ACC112 (cell line): ENCODE measurements at regions not wholly inside any gene's neighbourhood (a gene's known extent, or its start where the extent isn't known, plus 50 kb on each side); places are given as distances from the start of the nearest gene placed in this dataset.
"Not testable (repeated sequence)": the region's sequence is repeated elsewhere in the genome, so short reads cannot be mapped to it uniquely, and the experiment has no call there.

Source experiments
- H2AFZ ChIP-seq: fragments of 200-600 bp; sonication (generic); one replicate; pipeline ENCODE4 v1.6.0; 2017; ENCODE audit warnings: antibody characterized with exemption, low read length; ENCODE audit not compliant: unreplicated experiment
- H3K27ac ChIP-seq: fragments of 200-600 bp; sonication (generic); 2 replicates; pipeline ENCODE4 v1.5.1; 2014; ENCODE audit warnings: low read depth, mild to moderate bottlenecking, antibody characterized with exemption, low read length, moderate library complexity
- H3K27me3 ChIP-seq: fragments of 200-600 bp; sonication (generic); 2 replicates; pipeline ENCODE4 v1.6.1; 2014; ENCODE audit warnings: mild to moderate bottlenecking, antibody characterized with exemption, low read length, moderate library complexity, mixed read lengths; ENCODE audit not compliant: insufficient read depth
- H3K36me3 ChIP-seq: fragments of 200-600 bp; sonication (generic); 2 replicates; pipeline ENCODE4 v1.6.1; 2016; ENCODE audit warnings: mild to moderate bottlenecking, antibody characterized with exemption, low read length, moderate library complexity, mixed read lengths; ENCODE audit not compliant: insufficient read depth
- H3K4me1 ChIP-seq: fragments of 200-600 bp; sonication (generic); one replicate; pipeline ENCODE4 v1.6.1; 2016; ENCODE audit warnings: low read length, mixed read lengths; ENCODE audit not compliant: insufficient read depth, unreplicated experiment, control insufficient read depth
- H3K4me3 ChIP-seq: fragments of 200-600 bp; sonication (generic); 2 replicates; pipeline ENCODE4 v1.5.1; 2014; ENCODE audit warnings: mild to moderate bottlenecking, low read depth, low read length
- H3K79me2 ChIP-seq: fragments of 200-600 bp; sonication (generic); one replicate; pipeline ENCODE4 v1.6.0; 2016; ENCODE audit warnings: low read length; ENCODE audit not compliant: control insufficient read depth, unreplicated experiment, insufficient read depth

DNA sequence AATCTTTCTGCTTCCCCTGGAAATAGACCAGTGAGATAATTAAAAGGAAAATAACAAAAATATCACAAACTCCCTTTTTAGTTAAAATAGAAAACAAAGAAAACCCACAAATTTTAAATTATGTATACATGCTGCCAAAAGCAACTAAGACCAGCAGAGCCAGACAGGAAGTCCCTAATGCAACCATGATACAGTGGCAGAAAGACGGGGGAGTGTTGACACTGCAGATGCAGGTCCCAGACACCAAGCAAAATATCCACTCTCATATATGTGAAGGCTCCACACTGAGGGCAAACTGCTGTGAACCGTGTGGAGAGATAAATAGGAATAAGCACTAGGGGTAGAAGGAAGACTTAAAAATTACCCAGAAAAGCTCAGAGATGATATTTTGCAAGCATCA lies 401.0 kb downstream of the BTG1 start:
- Histone ChIP-seq H3K27ac (no peak overlapping the region), H2AFZ (peak overlapping the region; percentile 2), H3K4me1 (no peaks in the 10 kb centered on the region), H3K27me3 (no peaks in the 10 kb centered on the region), H3K79me2 (no peaks in the 10 kb centered on the region), H3K36me3 (no peaks in the 10 kb centered on the region), H3K4me3 (no peak overlapping the region)

DNA sequence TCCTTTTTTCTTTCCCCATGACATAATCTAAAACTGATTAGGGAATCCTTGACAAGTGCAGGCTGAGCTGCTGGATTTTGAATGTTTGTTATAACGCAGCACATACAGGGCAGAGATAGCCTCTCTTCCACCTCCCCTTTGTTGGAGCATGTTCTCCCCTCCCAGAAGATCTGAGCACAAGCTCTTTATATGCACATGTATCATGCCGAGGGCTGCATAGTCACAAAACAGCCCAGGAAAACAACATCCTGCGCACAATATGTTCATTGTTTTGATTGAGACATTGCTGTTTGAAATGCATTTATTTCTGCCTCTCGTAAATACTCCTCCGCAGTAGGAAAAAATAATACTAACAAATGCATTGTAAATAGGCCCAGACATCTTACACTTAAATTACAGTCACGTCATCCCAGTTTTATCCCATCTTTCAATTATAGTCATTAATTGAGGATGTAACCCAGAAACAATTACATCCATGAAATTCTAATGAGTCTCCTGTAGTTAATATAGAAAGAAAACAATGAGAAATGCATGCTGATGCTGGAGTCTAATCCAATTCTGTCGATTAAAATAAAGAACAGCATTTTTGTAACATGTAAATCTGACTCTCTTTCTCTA lies 401.8 kb downstream of the BTG1 start:
- Histone ChIP-seq H3K4me3 (no peak overlapping the region), H3K4me1 (no peaks in the 10 kb centered on the region), H3K36me3 (no peaks in the 10 kb centered on the region), H3K27ac (no peak overlapping the region), H3K27me3 (no peaks in the 10 kb centered on the region), H3K79me2 (no peaks in the 10 kb centered on the region), H2AFZ (no peak overlapping the region)

DNA sequence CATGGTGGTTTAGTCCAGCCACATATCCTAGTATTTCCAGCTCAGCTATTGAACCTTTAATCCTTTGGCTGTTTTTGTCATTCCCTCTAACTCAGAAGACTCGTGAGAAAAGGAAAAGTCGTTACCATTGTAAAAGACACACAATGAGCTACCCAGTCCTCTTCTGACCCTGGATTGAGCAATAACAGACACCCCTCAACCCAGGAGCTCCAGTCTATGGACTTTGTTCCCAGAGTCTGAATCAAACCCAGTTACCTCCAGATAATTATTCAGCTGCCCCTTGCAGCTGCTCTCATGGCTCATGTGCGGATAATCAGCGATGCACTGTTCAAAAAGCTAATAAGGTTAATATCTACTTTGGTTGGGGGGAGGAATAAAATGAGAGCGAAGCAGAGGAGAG lies 402.4 kb downstream of the BTG1 start:
- Histone ChIP-seq H3K27me3 (no peaks in the 10 kb centered on the region), H3K36me3 (no peaks in the 10 kb centered on the region), H3K4me1 (no peaks in the 10 kb centered on the region), H2AFZ (no peak overlapping the region), H3K4me3 (no peak overlapping the region), H3K27ac (no peak overlapping the region), H3K79me2 (no peaks in the 10 kb centered on the region)

DNA sequence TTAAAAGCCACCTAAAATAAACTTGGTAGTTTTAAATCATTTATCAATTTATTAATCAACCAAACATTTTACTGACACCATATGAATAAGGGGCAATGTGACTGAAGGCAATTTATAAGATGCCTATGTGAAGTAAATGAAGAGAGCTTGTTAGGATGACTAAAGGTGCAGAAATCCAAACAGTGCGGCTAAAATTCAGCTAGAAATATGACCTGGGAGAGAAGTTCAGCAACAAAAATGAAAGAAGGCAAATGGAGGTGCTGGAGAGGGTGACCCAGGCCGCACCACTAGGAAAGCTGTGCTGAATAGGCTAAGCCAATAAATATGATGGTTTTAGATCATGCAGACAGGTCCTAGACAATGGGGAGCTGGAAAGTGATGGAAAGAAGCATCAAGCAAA lies 403.7 kb downstream of the BTG1 start:
- H3K4me1 ChIP-seq: no peaks in the 10 kb centered on the region
- no peak overlapping the region for H3K27ac ChIP-seq
- H3K79me2 ChIP-seq: no peaks in the 10 kb centered on the region
- H3K36me3 ChIP-seq: no peaks in the 10 kb centered on the region
- H3K4me3 ChIP-seq: no peak overlapping the region
- H3K27me3 ChIP-seq: no peaks in the 10 kb centered on the region
- no peak overlapping the region for H2AFZ ChIP-seq

DNA sequence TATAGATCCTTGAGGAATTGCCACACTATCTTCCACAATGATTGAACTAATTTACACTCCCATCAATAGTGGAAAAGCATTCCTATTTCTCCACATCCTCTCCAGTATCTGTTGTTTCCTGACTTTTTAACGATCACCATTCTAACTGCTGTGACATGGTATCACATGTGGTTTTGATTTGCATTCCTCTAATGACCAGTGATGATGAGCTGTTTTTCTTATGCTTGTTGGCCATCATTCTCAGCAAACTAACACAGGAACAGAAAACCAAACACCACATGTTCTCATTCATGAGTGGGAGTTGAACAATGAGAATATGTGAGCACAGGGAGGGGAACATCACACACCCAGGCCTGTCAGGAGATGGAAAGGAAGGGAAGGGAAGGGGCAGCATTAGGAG lies 411.8 kb downstream of the BTG1 start:
- not testable (repeated sequence) for H3K27ac ChIP-seq, H3K27me3 ChIP-seq, H3K4me3 ChIP-seq, H3K4me1 ChIP-seq, H3K79me2 ChIP-seq, H3K36me3 ChIP-seq, H2AFZ ChIP-seq

DNA sequence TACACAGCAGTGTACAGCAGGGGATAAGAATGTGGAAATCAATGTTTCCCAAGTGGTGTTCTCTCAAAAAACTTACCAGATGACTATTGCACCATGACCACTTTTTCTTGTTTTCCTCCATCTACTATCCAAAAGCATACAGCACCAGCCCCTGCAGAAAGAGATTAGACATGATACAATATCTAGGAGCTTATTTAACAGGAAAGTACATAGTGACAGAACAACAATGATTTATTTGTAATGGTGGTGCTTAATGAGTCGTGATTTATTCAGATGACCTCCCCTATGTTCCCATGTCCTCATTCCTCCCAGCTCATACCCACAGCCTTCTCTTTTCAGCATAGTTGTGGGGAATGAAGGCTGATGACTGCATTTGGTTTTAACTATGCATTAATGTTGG lies 413.6 kb downstream of the BTG1 start:
- Histone ChIP-seq H3K79me2 (no peaks in the 10 kb centered on the region), H2AFZ (no peak overlapping the region), H3K27ac (peak overlapping the region; percentile 49; the same call in 1 of the 2 replicates), H3K27me3 (no peaks in the 10 kb centered on the region), H3K4me3 (no peak overlapping the region), H3K36me3 (no peaks in the 10 kb centered on the region), H3K4me1 (no peaks in the 10 kb centered on the region)

DNA sequence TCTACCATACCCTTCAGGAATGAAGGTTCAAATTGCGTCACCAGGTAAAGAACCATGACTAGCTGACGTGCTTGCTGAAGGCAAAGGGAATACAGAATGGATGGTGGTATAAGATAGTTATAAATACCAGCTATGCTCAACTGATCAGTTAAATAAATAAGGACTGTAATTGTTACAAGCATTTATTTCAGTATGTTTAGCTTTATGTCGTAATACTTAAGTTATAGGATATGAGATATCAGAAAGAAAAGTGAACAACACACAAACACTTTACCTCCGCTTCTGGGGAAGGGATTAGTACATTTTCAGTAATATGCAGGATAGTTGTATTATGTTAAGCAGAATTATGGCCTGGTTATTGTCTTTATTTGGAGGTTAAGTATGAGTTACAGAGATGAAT lies 416.1 kb downstream of the BTG1 start:
- no peaks in the 10 kb centered on the region for H3K36me3 ChIP-seq
- no peaks in the 10 kb centered on the region for H3K27me3 ChIP-seq
- H3K79me2 ChIP-seq: no peaks in the 10 kb centered on the region
- H3K4me3 ChIP-seq: no peak overlapping the region
- H3K4me1 ChIP-seq: no peaks in the 10 kb centered on the region
- no peak overlapping the region for H3K27ac ChIP-seq
- no peak overlapping the region for H2AFZ ChIP-seq

DNA sequence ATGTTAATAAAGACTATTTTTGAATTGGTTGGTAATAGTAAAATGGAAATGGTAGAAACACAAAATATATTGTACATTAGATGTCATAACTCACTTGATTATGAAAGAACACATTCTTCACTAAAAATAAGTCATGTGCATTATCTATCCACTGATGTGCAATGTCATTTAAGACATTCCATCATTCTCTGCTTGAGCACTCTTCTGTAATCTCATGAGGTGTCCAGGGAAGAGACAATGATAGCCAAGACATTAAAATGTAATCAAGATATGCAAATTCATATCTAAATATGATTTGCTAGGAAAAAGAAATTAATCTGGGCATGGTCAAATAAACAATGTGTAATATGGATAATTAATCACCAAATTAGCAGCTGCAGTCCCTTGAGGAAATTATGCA lies 422.5 kb downstream of the BTG1 start:
- Histone ChIP-seq H3K4me1 (no peaks in the 10 kb centered on the region), H3K27me3 (no peaks in the 10 kb centered on the region), H3K36me3 (no peaks in the 10 kb centered on the region), H3K4me3 (no peak overlapping the region), H3K27ac (no peak overlapping the region), H2AFZ (no peak overlapping the region), H3K79me2 (no peaks in the 10 kb centered on the region)

DNA sequence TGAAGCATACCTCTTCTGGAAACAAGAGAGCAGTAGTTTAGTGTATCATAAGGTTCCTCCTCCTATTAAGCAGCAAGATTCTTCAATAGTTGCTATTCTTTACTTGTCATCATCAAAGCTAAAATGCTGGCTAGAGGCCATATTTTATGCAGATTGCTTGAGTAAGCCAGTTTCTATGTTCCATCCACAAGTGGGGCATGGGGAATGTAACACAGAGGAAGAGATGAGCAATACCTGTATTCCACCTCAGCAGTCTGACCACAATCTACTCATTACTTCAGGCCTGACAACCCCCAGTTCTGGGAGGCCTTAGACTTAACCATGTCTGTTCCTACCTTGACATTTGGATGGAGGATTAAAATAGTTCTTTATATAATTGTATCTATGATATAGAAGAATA lies 423.6 kb downstream of the BTG1 start:
- H3K79me2 ChIP-seq: no peaks in the 10 kb centered on the region
- no peaks in the 10 kb centered on the region for H3K27me3 ChIP-seq
- no peaks in the 10 kb centered on the region for H3K36me3 ChIP-seq
- H2AFZ ChIP-seq: no peak overlapping the region
- no peaks in the 10 kb centered on the region for H3K4me1 ChIP-seq
- no peak overlapping the region for H3K4me3 ChIP-seq
- no peak overlapping the region for H3K27ac ChIP-seq

DNA sequence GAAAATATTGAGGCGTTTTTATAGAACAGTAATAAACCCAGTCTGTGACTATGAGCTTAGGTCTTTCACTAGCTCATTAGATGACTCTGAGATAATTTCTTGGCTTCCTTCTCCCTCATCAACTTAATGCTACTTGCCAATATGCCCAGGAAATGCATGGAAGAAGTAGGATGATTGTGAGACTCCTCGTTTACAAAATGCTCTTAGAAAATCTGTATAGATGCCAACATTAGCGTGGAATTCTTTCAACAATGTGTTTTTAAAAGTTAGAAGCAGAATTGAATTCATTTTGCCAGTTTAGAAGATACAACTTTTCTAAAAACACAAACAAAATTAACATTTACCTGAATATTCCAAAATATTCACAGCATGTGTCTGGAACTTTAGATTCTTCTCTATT lies 424.6 kb downstream of the BTG1 start:
- Histone ChIP-seq H3K4me3 (no peak overlapping the region), H3K27ac (no peak overlapping the region), H3K36me3 (no peaks in the 10 kb centered on the region), H3K4me1 (no peaks in the 10 kb centered on the region), H3K27me3 (no peaks in the 10 kb centered on the region), H3K79me2 (no peaks in the 10 kb centered on the region), H2AFZ (no peak overlapping the region)

DNA sequence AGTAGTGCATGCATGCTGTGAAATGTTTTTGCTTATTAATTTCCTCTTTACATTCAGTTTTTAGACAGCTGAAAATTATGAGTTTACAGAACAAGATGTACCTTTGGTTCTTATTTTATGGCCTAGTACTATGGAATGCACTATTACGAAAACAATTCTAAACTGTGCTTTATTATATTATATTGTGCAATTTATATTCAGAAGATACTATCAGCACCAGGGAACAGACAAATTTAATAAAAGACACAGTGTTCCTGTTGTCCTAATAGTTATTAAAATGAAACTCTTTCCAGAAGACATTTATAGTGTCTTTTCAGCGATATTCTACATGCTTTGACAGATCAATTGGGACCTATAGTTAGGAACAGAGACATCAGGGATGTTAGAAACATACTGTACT lies 427.3 kb downstream of the BTG1 start:
- Histone ChIP-seq H3K27me3 (no peaks in the 10 kb centered on the region), H3K79me2 (no peaks in the 10 kb centered on the region), H3K27ac (no peak overlapping the region), H3K36me3 (no peaks in the 10 kb centered on the region), H3K4me3 (no peak overlapping the region), H2AFZ (peak overlapping the region; percentile 10), H3K4me1 (no peaks in the 10 kb centered on the region)
